RCC 7860 (cell line): ENCODE measurements at regions not wholly inside any gene's neighbourhood (a gene's known extent, or its start where the extent isn't known, plus 50 kb on each side); places are given as distances from the start of the nearest gene placed in this dataset.

Source experiments
- DNase-seq: peaks from one replicate; pipeline ENCODE4 v3.0.0-alpha.2; 2015; ENCODE audit warnings: low spot score
- FAIRE-seq: peaks from 2 replicates; lab custom pipeline; 2012; peaks lifted over from hg19 to GRCh38; lab: Jason Lieb, UNC

DNA sequence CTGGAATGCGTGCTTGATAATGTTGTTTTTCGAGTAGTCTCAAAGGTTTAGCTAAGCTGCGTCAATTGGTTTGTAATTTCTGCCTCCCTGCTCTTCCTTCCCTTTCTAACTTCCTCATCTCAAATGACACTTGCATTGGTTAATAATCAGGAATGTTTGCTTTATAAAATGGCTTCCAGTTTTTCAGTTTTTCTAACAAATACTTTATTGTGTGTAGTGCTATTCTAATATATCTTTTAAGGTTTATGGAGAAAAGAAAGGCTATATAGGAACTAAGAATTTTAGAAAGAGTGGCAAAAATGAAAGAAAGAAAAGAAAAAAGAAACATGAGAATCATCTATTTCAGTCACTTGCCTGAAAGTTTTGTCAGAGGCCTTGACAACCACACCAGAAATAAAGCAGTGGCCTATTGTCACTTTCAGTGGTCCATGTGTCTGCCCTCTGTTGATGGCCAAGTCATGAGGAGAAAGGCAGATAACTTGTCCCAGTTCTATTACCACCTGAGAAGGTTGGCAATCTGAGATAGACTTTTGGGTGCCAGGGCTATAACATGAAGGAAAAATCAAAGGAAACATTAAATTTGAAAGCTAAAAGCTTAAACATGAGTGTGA is 221.9 kb upstream of the KITLG start:
- FAIRE-seq (no peak), DNase-seq (no peak)

DNA sequence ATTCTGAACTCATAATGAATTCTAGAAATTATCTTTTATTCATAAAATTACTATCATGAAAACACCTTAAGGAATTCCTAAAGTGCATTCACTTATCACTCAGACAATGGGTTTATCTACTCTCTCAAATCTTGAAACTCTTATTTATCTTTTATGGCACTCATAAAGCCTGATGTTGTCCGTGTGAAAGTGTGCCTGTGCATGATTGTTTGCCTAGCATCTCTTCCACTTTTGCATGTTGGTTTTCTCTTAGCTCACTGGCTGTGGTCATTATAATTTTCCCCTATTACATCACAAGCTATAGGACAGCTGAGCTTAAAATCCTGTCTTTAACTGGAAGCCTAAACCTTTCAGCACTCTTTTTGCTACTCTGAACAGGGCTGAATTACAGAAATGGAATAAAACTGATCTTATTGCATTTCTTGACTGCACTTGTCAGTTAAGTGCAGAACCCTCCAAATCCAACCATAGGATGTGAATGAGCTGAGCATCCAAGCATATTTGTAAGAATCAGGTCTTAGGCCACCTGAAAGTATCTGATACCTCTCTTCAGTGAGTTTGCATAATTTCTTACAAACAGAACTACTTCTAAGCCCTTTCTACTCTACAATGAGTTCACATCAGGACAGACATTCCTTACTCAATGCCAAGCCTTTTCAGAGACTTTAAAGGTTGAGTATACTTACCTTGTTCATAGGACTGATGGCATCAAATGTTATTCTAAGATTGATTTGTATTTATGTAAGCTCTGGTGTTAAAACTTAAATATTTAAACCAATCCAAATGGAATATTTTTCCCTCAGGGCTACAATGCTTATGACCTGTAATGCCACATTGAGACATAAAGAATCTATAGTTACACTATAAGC is 221.2 kb upstream of the KITLG start:
- FAIRE-seq (no peak), DNase-seq (no peak)

DNA sequence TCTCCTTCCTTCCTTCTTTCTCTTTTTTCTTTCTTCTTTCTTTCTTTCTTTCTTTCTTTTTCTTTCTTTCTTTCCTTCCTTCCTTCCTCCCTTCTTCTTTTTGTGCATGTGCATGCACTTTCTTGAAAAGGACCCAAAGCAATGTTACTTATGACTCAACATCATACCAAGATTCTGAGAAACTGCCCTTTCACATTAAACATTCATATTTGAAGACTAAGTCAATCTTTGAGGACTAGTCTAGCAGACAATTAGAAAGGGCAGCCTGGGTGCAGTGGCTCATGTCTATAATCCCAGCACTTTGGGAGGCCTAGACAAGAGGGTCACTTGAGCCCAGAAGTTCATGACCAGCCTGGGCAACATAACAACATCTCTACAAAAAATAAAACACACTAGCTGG is 212.8 kb upstream of the KITLG start:
- DNase-seq (no peak), FAIRE-seq (no peak)

DNA sequence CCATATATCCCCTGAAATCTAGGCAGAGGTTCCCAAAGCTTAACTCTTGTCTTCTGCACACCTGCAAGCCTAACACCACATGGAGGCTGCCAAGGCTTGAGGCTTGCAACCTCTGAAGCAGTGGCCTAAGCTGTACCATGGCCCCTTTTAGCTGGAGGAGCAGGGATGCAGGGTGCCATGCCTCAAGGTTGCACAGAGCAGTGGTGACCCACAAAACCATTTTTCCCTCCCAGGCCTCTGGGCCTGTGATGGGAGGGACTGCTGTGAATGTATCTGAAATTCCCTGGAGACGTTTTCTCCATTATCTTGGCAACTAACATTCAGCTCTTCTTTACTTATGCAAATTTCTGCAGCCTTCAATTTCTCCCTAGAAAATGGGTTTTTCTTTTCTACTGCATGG is 210.0 kb upstream of the KITLG start:
- no peak for FAIRE-seq
- DNase-seq = no peak

DNA sequence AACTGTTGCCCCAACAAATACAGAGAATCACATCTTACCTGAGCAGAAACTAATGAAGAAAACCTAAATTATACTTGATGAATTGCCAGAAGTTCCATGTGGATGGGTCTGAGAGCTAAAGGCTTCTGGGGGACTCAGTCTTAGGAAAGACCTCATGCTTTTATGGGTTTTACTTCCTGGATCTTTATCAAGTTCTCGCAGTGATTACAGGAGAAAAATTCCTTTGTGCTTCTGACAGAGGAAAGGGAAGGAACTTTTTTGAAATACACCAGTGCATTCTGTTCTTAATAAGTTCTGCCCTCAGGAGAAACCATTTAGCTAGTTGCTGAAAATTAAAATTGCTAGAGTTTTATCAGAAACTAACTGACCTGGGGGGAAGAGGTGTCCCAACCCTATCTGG is 203.9 kb upstream of the KITLG start:
- FAIRE-seq (no peak), DNase-seq (no peak)

DNA sequence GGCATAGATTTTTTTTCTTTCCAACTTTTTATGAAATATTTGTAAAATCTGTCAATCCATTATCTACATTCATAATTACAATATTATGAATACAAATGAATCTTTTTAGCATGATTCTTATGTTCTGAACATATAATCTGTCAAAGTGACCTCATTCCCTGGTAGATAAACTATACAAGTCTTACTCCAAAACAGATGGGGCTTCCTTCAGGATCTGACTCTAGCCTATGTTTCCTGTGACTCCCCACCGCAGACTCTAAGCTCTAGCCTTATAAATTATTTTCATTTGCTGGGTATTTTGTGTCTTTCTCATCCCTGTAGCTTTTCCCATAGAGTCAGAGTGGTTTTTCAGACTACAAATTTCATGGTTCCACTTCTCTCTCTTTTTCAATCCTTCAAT is 202.1 kb upstream of the KITLG start:
- no peak for FAIRE-seq
- no peak for DNase-seq

DNA sequence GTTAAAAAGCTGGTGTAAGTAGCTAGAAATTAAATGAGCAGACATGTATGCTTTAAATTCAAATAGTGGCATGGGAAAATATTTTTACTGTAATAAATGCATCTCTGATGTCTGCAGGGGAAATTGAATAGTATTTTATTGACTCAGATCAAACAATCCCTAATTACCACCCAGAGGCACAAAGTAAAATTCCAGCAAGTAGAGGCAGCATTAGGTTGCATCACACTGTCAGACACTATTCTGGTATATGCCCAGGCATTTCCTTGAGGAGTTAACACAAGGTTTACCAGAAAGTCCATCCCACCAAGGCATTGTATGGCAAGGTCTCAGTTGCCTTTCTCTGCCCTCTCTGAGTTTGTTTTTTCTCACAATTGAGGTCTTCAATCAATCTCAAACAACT is 201.6 kb upstream of the KITLG start:
- FAIRE-seq (no peak), DNase-seq (no peak)

DNA sequence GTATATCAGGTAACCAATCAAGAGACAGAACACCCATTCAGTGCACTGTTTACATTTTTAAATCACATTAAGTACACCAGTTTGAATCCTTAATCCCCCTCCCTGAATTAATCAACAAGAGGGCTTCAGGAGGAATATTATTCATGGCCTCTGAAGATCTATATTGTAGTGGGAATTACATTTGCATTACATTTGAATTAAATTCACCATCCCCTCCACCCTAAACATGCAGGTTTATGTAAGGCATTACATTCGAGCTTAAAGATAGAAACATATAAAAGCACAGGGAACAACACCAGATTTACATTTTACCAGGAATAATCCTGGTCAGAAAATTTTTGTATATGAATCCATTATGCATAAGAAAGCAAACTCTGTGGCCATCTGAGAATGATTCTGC is 197.8 kb upstream of the KITLG start:
- FAIRE-seq (no peak), DNase-seq (no peak)

DNA sequence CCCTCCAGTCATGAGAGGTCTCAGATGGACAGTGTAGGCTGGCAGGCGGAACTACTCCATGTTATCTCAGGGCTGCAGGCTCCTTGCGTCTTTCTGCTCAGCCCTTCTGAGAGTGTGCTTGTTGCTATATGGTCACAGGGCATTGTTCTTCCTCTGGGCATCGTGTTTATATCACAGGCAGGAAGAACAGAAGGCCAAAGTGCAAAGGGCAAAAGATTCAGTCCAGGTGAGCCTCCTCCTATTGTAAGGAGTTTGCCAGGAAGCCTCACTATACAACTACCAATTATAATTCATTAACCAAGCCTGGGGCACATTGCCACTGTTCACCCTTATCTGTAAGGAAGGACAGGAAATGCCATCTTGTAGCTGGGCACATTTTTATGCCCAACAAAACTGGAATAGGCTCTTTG is 195.5 kb upstream of the KITLG start:
- DNase-seq (no peak), FAIRE-seq (no peak)

DNA sequence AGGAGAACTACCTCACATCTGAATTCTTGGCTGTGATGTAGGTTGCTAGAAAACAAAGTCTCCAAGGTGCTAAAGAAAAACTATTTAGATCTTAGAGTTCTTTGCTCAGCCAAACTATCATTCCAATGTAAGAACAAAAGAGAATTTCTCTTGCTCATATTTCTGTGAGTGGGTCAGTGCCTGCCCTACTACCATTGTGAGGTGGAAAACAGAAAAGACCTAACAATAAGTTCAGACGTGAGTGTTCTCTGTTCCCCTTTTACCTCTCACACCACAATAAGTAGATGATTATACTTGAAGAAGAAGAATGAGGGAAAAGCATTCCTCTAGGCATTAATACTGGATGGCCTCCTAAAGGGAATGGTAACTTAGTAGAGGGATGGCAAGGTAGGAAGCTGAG is 187.4 kb upstream of the KITLG start:
- FAIRE-seq (no peak), DNase-seq (no peak)

DNA sequence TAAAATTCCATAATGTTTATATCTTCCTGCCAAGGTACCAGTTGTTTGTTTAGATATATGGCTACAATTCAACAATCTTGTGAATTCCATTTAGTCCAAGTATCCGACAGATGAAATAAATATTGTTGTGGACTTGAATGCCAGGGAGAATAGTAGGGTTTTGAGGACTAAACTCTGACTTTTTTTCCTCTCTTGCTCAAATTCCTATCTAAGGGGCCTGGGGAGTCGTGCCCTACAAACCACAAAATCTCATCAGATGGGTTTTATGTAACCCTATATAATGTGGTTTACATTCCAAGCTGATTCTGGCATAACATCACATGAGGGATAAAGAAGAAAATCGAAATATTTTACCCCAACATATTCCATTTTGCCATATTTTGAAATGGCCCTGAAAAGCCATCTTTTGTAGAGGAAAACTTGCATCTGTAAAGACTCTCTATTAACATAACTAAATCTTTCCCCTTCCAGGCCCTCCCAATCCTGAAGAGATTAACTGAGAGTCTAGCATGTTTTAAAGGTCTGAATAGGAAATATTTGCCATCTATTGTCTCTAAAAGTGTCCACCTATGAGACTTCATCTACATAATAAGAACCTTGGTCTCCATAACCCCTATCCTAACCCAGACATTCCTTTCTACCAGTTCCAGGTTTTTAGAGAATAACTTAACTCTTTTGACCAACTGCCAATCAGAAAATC is 184.7 kb upstream of the KITLG start:
- no peak for FAIRE-seq

DNA sequence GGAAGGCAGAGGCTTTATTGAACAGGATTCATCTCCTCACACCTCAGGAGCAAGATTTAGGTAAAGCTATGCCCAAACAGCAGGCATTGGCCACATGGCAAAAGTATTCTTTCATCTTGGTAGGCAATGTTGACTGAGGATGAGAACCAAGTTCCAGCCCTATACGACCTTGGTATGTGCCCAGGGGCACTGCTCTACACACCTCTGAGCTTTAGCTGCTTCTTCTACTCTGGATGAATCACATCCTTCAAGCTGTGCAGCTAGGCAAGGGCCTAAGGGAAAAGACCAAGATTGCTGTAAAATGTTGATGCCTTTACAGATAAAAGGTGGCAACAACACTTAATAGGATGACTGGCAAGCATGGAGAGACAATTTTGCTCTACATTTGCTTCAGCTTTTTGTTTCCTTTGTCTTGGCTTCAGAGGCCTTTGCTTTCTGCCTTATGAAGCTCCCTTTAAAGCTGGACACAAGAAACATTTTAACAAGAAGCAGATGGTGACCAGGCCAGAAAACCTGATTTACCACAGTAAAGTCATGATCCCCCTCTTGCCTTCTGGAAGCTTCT is 183.3 kb upstream of the KITLG start:
- FAIRE-seq (no peak), DNase-seq (no peak)

More for the DNA sequence above, 184.7 kb upstream of the KITLG start:
- DNase-seq = no peak

DNA sequence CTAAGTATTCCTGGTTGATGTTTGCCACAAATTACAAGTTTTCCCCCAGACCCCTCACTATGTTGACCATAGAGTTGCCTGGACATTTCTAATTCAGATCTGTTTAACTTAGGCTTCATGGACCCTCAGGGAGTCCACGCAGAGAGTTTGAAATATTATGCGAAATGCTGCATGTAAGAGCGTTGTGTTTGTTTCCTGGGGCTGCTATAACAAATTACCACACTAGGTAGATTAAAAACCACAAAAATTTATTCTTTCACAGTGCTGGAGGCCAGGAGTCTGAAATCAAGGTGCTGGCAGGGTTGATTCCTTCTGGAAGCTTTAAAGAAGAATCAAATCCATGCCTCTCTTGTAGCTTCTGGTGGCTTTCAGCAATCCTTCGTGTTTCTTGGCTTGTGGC is 177.9 kb upstream of the KITLG start:
- FAIRE-seq = no peak
- no peak for DNase-seq

DNA sequence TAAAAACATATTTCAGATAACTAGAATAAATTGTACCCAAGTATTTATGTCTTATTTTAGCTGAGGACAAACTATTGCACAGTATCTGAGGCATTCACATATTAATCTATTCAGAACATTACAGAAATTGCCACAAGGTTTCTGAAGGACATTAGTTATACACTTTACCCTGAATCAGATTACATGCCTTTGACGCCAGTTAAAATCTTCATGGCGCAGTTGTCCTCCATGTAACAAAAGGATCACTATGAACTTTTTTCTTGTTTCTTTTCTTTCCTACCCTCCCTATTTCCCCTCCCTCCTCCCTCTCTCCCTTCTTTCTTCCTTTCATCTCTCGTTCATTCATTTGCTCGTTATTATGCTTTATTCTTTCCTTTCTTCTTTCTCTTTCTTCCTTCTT is 176.6 kb upstream of the KITLG start:
- no peak for DNase-seq
- FAIRE-seq = no peak

DNA sequence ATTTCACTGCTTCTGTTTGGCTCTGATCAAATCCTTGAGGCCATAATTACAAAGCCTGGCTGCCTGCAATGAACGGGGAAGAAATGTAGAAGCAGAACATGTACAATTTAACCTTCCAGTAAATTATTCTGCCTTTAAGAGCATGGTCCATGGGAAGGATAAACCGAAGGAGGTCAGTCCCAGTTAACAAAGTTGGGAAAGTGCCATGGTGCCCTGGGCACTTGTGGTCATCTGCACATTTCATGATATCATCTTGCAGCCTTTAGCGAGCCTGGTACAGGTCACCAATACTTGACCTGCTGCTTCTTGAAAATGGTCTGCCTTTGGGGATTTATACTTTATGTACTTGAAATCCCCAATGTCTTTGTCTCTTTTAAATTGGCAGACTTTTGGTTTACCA is 175.9 kb upstream of the KITLG start:
- FAIRE-seq (no peak), DNase-seq (no peak)

DNA sequence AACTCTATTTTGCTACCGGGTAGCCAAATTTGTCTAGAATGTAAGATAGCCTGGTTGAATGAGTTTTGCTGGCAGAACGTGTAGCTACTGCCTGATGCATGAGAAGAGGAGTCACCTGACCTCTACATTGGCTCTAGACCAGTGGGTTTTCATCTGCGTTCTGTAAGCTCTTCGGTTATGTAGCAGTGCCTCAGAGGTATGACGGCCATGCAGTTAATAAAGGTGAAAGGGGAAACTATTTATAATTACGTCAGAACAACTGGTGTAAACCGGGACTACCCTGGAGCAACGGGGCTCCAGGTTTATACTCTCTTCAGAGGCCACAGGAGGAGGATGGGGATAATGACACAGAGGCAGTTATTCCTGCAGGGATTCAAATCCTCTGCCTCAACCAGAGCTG is 173.4 kb upstream of the KITLG start:
- FAIRE-seq = no peak

DNA sequence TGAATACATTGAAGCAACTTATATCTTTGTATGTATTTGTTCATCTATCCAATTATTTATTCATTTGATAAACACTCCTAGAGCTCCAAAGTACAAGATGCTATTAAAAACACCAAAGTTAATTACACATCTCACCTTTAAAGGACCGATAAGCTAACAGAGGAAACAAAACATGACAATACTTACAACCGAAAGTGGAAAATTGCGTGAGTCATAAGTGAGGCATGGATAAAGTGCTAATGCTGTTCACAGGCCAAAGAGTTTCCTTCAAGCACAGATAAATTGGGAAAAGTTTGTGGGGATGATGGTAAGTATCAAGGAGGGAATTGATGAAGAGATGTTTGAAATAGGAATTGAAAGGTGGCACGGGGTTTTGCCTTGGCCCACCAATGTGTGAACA is 172.8 kb upstream of the KITLG start:
- FAIRE-seq (no peak), DNase-seq (no peak)

More for the DNA sequence above, 173.4 kb upstream of the KITLG start:
- no peak for DNase-seq

DNA sequence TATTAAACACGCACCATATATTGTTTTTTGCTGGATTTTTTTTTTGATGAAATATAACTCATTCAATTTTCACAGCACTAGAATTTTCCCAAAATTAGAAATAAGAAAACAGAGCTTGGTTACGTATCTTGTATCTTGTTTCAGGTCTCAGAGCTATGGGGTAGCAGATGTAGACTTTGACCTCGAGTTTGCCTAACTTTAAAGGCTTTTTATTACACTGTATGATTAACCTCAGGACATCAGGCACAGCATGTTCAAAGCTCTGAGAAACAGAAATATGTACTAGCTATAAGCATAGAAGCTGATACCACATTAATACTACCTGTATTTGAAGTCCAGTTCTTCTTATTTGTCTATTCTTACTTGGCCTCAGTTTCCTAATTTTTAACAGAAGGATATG is 171.9 kb upstream of the KITLG start:
- no peak for DNase-seq
- no peak for FAIRE-seq

DNA sequence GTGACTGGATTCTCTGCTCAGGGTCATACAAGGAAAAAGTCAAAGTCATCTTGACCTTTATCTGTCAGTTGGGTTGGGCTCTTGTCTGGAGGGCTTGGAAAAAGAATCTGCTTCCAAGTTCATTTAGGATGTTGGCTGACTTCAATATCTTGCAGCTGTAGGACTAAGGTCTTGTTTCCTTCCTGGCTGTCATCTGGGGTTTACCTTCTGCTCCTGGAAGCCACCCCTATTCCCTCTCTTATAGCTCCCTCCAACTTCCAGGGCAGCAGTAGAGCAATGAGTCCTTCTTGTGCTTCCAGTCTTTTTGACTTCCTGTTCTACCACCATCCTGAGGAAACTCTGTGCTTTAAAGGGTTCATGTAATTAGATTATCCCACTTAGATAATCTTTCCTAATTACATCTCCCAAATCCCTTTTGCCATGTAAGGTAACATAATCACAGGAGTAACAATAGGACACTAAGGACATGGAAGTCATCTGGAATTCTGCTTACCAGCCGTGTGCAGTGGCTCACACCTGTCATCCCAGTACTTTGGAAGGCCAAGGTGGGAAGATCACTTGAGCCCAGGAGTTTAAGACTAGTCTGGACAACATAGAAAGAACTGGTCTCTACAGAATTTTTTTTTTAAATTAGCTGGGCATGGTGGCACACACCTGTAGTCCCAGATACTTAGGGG is 170.7 kb upstream of the KITLG start:
- FAIRE-seq (no peak), DNase-seq (no peak)

DNA sequence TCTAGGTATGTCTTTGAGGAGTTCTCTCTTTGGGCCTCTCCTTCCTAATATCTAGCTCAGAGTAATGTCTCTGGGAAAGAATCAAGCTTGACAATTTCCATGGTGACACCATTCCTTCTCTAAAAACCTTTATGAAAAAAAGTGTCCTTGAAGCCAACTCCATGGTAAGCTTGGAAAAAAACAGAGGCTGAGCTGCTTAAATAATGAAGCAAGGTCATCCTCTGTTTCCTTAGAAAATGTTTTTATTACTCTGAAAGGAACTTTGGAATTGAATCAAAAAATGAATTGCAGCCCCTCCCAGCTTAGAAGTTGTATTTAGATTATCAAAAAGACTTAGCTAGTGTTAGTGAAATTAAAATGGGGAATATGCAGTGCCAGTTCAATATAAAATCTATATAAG is 166.1 kb upstream of the KITLG start:
- DNase-seq (no peak), FAIRE-seq (no peak)
